ENCODE measurements at regions not wholly inside any gene's neighbourhood (a gene's known extent, or its start where the extent isn't known, plus 50 kb on each side); places are given as distances from the start of the nearest gene placed in this dataset.
A peak's percentile ranks its signal among the peaks of the same experiment; 100 is the strongest.

GRCh38 chr12:107523775-107524535 is 161.6 kb upstream of the PWP1 start (continued):
- TF ChIP-seq ZNF280D (CRISPR knock-in tag; IDR thresholded peaks at IDR 0.05) = no peak
- TF ChIP-seq HBP1 (CRISPR knock-in tag; IDR thresholded peaks at IDR 0.05; ENCODE audit: low read depth) = no peak
- TF ChIP-seq FOXK2 (IDR thresholded peaks at IDR 0.05) = no peak
- no peak for TF ChIP-seq GZF1 (CRISPR knock-in tag; IDR thresholded peaks at IDR 0.05)
- TF ChIP-seq CEBPB (IDR thresholded peaks at IDR 0.05; ENCODE audit: borderline replicate concordance, low read depth, low read length) = no peak
- no peak for TF ChIP-seq TOPORS (CRISPR knock-in tag; IDR thresholded peaks at IDR 0.05)
- no peak for TF ChIP-seq PHF20 (CRISPR knock-in tag; IDR thresholded peaks at IDR 0.05)
- TF ChIP-seq RARA (CRISPR knock-in tag; IDR thresholded peaks at IDR 0.05) = peak; percentile 57
- TF ChIP-seq ZFP37 (CRISPR knock-in tag; IDR thresholded peaks at IDR 0.05; ENCODE audit: borderline replicate concordance) = no peak
- TF ChIP-seq KDM5B (CRISPR knock-in tag; IDR thresholded peaks at IDR 0.05; ENCODE audit: borderline replicate concordance) = no peak
- TF ChIP-seq RFX5 (IDR thresholded peaks at IDR 0.05; ENCODE audit: low read depth, low read length) = no peak
- TF ChIP-seq LCORL (IDR thresholded peaks at IDR 0.05) = peak; percentile 35; the same call in 1 of the 2 replicates
- no peak for TF ChIP-seq LCORL (CRISPR knock-in tag; IDR thresholded peaks at IDR 0.05)
- no peak for TF ChIP-seq TFE3 (CRISPR knock-in tag; IDR thresholded peaks at IDR 0.05)
- TF ChIP-seq SKI (IDR thresholded peaks at IDR 0.05; ENCODE audit: partially characterized antibody) = no peak
- TF ChIP-seq PAX8 (CRISPR knock-in tag; IDR thresholded peaks at IDR 0.05; ENCODE audit: borderline replicate concordance) = no peak
- no peak for TF ChIP-seq ZSCAN12 (CRISPR knock-in tag; IDR thresholded peaks at IDR 0.05)
- no peak for TF ChIP-seq ZNF30 (CRISPR knock-in tag; IDR thresholded peaks at IDR 0.05)
- no peak for TF ChIP-seq TAF1 (CRISPR knock-in tag; IDR thresholded peaks at IDR 0.05)
- TF ChIP-seq REST (IDR thresholded peaks at IDR 0.05; ENCODE audit: borderline replicate concordance in 1 of 2, low read depth in 1 of 2, low read length in 2 of 2) = no peak
- TF ChIP-seq ISX (CRISPR knock-in tag; conservative IDR thresholded peaks at IDR 0.05) = no peak
- TF ChIP-seq MLLT10 (CRISPR knock-in tag; IDR thresholded peaks at IDR 0.05) = no peak
- TF ChIP-seq HNRNPL (IDR thresholded peaks at IDR 0.05; ENCODE audit: low read depth, low read length) = no peak
